NCI-H128 (cell line): ENCODE measurements at regions not wholly inside any gene's neighbourhood (a gene's known extent, or its start where the extent isn't known, plus 50 kb on each side); places are given as distances from the start of the nearest gene placed in this dataset.

ENCODE experiments used
- DNase-seq: peaks from one replicate; lab custom pipeline; 2025; ENCODE audit not compliant: unreplicated experiment; lab: John Stamatoyannopoulos, UW

GRCh38 chr2:15040429-15041084 is 408.0 kb downstream of the LRATD1 start:
- DNase-seq = no peak

- no peak for DNase-seq
Measured at GRCh38 chr2:15041429-15041837, 408.9 kb downstream of the LRATD1 start.

- DNase-seq = no peak
Measured at GRCh38 chr2:15042801-15043217, 410.3 kb downstream of the LRATD1 start.

- no peak for DNase-seq
Measured at GRCh38 chr2:15043336-15044058, 411.0 kb downstream of the LRATD1 start.

GRCh38 chr2:15045054-15045453 is 412.5 kb downstream of the LRATD1 start:
- no peak for DNase-seq

- no peak for DNase-seq
Measured at GRCh38 chr2:15047184-15047583, 414.7 kb downstream of the LRATD1 start.

GRCh38 chr2:15048000-15048399 is 415.5 kb downstream of the LRATD1 start:
- no peak for DNase-seq

- no peak for DNase-seq
Measured at GRCh38 chr2:15049096-15049993, 416.8 kb downstream of the LRATD1 start.

- DNase-seq = peak; percentile 41
Measured at GRCh38 chr2:15050483-15050882, 418.0 kb downstream of the LRATD1 start.

- DNase-seq = no peak
Measured at GRCh38 chr2:15053542-15053941, 421.0 kb downstream of the LRATD1 start.

GRCh38 chr2:15058015-15058720 is 425.7 kb downstream of the LRATD1 start:
- no peak for DNase-seq

- DNase-seq = no peak
Measured at GRCh38 chr2:15058721-15059157, 426.2 kb downstream of the LRATD1 start.

- peak; percentile 80 for DNase-seq
Measured at GRCh38 chr2:15059870-15060512, 427.5 kb downstream of the LRATD1 start.

GRCh38 chr2:15061268-15061667 is 428.8 kb downstream of the LRATD1 start:
- DNase-seq = no peak

GRCh38 chr2:15066138-15066537 is 433.6 kb downstream of the LRATD1 start:
- DNase-seq = no peak

- no peak for DNase-seq
Measured at GRCh38 chr2:15069149-15069548, 436.6 kb downstream of the LRATD1 start.

GRCh38 chr2:15072836-15073235 is 440.3 kb downstream of the LRATD1 start:
- no peak for DNase-seq

GRCh38 chr2:15073664-15074063 is 441.1 kb downstream of the LRATD1 start:
- no peak for DNase-seq

- no peak for DNase-seq
Measured at GRCh38 chr2:15074319-15074718, 441.8 kb downstream of the LRATD1 start.
